Peyer's patch (tissue), 4 donors: ENCODE measurements at regions not wholly inside any gene's neighbourhood (a gene's known extent, or its start where the extent isn't known, plus 50 kb on each side); places are given as distances from the start of the nearest gene placed in this dataset.

Source experiments
- CTCF ChIP-seq, 6 experiments: fragments of 450-650 bp in 4 of 6; fragments of 200-600 bp in 2 of 6; sonication (generic) in 1 of 6; IDR thresholded peaks; one replicate each; pipeline ENCODE4 v1.5.1; 2017 to 2019; ENCODE audit warnings: antibody characterized with exemption in 6 of 6, mild to moderate bottlenecking in 3 of 6, moderate library complexity in 1 of 6
- POLR2A ChIP-seq, 2 donors: fragments of 450-650 bp; IDR thresholded peaks; one replicate each; pipeline ENCODE4 v1.5.1; 2017; ENCODE audit warnings: antibody characterized with exemption in 2 of 2, mild to moderate bottlenecking in 2 of 2, moderate library complexity in 2 of 2

- TF ChIP-seq CTCF (IDR thresholded peaks at IDR 0.05) = no peak
- no peak for TF ChIP-seq POLR2A (IDR thresholded peaks at IDR 0.05)
These were observed 54.2 kb upstream of the ASB18 start for GRCh38 chr2:236318401-236318800.
